NCI-H345 (cell line): ENCODE measurements at regions not wholly inside any gene's neighbourhood (a gene's known extent, or its start where the extent isn't known, plus 50 kb on each side); places are given as distances from the start of the nearest gene placed in this dataset.
"Not testable (repeated sequence)": the region's sequence is repeated elsewhere in the genome, so short reads cannot be mapped to it uniquely, and the experiment has no call there.

Source experiments
- DNase-seq: peaks from one replicate; lab custom pipeline; 2025; lab: John Stamatoyannopoulos, UW

- DNase-seq = no peak
Measured at GRCh38 chr6:118367314-118367713, 180.8 kb upstream of the PLN start.

- no peak for DNase-seq
Measured at GRCh38 chr6:118370722-118371121, 177.4 kb upstream of the PLN start.

- no peak for DNase-seq
Measured at GRCh38 chr6:118371955-118372354, 176.1 kb upstream of the PLN start.

GRCh38 chr6:118372413-118372812, 175.7 kb upstream of the PLN start:
- peak; percentile 85 for DNase-seq

GRCh38 chr6:118377711-118378414, 170.2 kb upstream of the PLN start:
- DNase-seq = peak; percentile 99

GRCh38 chr6:118380620-118381019, 167.5 kb upstream of the PLN start:
- not testable (repeated sequence) for DNase-seq

- peak; percentile 92 for DNase-seq
Measured at GRCh38 chr6:118382126-118382525, 166.0 kb upstream of the PLN start.

- no peak for DNase-seq
Measured at GRCh38 chr6:118383924-118384323, 164.2 kb upstream of the PLN start.

GRCh38 chr6:118386975-118387374, 161.1 kb upstream of the PLN start:
- DNase-seq = no peak

- DNase-seq = no peak
Measured at GRCh38 chr6:118387921-118388701, 160.0 kb upstream of the PLN start.

GRCh38 chr6:118391086-118391485, 157.0 kb upstream of the PLN start:
- DNase-seq = no peak

GRCh38 chr6:118394106-118394505, 154.0 kb upstream of the PLN start:
- no peak for DNase-seq

- DNase-seq = no peak
Measured at GRCh38 chr6:118396969-118397368, 151.1 kb upstream of the PLN start.

- DNase-seq = peak; percentile 13
Measured at GRCh38 chr6:118397671-118398465, 150.2 kb upstream of the PLN start.

GRCh38 chr6:118400098-118400497, 148.0 kb upstream of the PLN start:
- no peak for DNase-seq

GRCh38 chr6:118400582-118400981, 147.5 kb upstream of the PLN start:
- DNase-seq = peak; percentile 16

GRCh38 chr6:118401325-118401975, 146.6 kb upstream of the PLN start:
- peak; percentile 73 for DNase-seq

GRCh38 chr6:118403036-118403435, 145.1 kb upstream of the PLN start:
- DNase-seq = no peak

- no peak for DNase-seq
Measured at GRCh38 chr6:118408863-118409262, 139.2 kb upstream of the PLN start.

GRCh38 chr6:118410001-118410400, 138.1 kb upstream of the PLN start:
- DNase-seq = no peak
